SIG-M5 treated with dmso at 0.1 percent for 504 hours (cell line): ENCODE measurements at regions not wholly inside any gene's neighbourhood (a gene's known extent, or its start where the extent isn't known, plus 50 kb on each side); places are given as distances from the start of the nearest gene placed in this dataset.

Source experiments
- DNase-seq: peaks from one replicate; lab custom pipeline; 2025; ENCODE audit not compliant: unreplicated experiment; lab: John Stamatoyannopoulos, UW

DNA sequence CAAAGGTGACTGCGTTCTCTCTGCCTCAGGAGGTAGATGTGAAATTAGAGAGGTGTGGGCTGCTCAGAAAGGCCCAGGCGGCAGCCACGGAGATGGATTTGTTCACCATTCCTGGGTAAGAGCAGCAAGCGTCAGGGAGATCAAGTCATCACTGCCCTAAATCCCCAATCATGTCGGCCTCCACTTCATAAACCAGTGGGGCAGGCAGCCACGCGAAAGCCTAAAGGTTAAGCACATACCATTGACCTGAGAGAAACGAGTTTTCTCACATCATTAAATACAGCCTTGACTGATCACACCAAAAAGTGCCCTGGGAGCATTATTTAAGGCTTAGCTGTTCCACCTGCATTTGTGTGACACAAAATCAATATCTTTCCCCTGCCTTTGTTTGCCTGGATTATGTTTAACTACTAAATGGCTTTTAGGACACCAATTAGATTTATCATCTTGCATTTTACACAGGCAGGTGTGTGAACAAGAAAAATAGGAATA, 50.7 kb upstream of the FOXB1 start:
- DNase-seq = no peak

DNA sequence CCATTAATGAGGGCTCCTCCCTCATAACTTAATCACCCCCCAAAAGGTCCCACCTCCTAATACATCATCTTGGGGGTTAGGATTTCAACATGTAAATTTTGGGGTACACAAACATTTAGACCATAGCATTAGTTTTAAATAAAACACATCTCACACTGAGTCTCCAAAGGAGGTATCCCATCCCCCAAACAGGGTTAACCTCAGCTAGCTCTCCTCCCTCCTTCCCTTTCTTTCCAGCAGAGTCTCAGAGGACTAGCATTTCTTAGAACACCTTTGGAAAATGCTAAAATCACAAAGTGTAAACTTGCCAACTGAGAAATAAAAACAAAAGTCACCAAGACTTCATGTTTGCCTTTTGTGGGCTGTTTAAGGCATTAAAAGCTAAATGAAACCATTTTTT, 51.2 kb upstream of the FOXB1 start:
- no peak for DNase-seq

DNA sequence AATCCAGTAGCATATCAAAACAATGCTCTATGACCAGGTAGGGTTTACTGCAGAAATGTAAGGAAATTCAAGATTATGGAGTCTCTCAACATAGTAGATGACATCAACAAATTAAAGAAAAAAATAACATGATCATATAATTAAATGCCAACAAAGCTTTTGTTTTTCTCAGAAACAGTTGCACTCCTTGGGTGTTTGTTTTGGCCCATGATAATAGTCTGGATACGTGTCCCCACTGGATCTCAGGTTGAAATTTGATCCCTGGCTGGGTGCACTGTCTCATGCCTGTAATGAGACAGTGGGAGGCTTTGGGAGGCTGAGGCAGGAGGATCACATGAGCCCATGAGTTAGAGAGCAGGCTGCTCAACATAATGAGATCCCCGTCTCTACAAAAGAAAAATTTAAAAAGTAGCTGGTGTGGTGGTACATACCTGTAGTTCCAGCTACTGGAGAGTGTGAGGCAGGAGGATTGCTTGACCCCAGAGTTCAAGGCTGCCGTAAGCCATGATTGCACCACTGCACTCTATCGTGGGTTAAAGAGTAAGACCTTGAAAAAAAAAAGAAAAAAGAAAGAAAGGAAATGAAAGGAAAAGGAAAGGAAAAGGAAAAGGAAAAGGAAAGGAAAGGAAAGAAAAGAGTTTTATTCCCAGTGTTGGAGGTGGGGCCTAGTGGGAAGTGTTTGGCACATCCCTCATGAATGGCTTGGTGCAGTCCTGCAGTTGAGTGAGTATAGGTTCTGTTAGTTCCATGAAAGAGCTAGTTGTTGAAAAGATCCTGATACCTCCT, 53.3 kb upstream of the FOXB1 start:
- no peak for DNase-seq

DNA sequence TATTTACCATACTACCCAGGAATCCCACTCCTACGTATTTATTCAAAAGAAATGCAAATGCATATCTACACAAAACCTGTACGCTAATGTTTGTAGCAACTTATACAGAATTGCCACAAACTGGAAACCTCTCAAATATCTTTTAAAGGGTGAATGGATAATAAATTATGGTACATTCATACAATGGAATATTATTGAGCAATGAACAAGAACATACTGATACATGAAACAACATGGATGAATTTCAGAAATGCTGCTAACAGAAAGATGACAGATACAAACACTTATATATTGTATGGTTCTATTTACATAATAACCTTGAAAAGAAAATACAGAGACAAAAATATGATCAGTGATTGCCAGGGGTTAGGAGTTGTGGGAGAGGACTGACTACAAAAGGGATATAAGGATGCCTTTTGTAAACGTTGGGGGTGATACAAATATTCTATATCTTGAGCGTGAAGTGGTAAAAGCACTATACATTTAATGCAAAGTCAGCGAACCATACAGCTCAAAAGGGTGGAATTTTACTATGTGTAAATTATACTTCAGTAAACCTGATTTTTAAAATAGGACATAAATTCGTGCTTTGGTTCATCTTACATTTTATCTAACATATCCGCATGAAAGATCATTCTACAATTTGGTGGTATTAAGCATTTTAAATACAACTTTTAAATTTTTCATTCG, 55.0 kb upstream of the FOXB1 start:
- DNase-seq = no peak

DNA sequence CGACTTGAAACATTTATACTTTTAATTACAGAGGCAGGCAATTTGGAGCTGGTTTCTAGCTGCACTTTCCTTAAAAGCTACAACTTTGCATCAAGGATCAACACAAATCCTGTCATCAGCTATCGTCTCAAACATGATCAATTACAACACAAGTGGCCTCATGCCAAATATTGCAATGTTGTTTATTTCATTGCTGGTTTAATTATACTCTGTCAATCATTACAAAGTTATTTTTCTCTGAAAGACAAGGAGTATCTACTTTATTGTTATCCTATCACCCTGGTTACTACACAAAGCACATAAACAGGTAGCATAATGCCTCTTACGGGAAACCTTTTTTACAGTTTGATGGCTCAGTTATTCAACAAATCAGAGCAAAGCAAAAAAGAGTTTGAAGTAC, 58.0 kb upstream of the FOXB1 start:
- DNase-seq = no peak

DNA sequence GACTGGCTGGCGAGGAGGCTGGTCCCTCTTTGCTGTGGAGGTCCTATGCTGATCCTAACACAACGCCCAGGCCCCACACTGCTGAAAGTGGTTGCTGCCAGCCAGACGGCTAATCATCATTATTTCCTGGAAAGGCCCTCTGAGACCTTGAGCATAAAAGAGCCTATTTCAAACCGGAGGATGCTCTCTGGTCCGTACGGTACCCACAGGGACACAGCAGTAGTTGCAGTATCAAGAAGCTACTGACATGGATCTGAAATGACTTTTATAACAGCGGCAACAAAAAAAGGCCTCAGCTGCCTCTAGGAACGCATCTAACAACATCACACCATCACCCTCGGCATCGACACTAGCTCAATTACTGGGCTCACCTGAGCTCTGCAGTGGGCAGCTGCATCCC, 59.1 kb upstream of the FOXB1 start:
- DNase-seq = no peak

DNA sequence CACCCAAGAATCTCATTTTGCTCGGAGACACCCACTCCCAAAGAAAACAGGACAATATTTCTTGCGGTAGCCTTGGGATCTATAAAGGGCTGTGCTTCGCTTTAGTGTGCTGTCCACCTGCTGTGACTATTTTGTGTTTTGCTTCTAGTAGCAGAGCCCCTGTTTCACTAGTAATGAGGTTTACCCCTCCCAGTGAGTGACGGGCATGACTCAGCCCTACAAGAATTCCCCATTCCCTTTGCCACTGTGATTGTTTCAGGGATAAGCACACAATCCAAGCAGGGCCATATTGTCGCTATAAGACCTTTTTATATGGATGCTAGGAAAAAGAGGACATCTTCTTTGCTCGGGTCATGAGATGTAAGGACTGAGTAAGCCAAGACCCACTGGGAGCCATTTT, 62.5 kb upstream of the FOXB1 start:
- no peak for DNase-seq

DNA sequence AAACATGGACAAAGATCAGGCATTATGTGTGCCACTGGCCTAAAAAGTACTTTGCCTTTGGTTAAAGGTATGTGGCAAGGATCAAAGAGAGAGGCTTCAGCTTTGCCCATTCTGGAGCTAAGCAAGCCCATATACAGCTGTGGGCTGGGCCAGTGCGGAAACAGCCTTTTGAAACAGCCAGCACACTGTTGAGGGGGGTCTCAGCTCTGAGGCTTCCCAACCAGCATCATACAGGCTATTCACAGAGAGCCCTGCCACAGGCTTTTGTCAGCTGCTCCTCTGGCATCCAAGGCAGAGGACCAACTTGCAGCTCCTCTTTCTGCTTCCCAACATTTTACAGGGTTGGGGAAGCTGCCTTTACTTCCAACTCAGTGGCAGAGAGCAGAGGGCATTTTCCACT, 63.2 kb upstream of the FOXB1 start:
- no peak for DNase-seq

DNA sequence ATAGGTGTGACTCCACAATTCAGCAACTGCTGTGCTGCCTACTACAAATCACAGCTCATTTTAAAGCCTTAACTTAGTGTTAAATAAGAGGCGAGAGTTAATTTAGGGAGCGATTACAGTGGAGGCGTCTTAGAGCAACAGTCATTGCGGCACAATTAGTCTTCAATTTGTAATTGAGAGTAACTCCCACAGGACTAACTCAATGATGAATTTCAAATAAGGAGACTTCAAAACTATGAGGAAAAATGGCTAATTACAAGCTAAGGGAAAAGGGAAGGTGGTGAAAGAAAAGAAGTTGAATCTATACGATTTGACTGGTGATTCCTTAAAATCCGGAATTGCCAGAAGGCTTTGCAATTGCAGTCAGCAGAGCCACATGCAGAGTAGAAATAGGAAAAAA, 63.7 kb upstream of the FOXB1 start:
- DNase-seq = no peak

DNA sequence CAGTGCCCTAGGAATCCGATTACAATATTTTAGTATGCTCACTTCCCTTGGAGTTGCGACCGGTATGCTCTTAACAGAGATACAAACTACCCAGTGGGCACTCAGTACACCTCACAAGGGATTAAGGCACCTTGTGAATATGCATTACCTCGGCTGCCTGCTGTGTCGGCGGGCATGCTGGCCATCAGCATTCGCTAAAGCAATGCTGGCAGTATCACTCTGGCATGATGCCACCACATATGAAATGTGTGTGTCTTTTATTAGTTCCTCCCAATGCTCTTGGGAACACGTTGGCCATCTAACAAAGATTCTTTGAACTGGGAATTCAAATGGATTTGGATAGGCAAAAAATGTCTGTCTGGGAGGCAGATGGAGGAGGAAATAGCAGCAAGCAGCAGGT, 67.4 kb upstream of the FOXB1 start:
- DNase-seq = no peak

DNA sequence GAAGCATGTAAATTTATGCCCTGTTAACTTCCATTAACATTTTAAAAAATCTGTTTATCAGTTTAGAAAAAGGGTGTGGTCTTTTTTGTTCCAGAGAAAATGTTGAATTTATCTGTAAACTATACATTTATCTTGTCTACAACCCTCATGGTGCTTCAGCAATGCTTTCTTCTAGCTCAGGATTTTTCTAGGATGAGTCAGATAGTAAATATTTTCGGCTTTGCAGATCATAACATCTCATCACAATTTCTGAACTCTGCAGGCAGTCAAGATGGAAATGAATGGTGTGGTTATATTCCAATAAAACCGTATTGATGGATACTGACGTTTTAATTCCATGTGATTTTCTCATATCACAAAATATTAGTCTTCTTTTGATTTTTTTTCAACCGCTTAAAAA, 70.5 kb upstream of the FOXB1 start:
- no peak for DNase-seq

DNA sequence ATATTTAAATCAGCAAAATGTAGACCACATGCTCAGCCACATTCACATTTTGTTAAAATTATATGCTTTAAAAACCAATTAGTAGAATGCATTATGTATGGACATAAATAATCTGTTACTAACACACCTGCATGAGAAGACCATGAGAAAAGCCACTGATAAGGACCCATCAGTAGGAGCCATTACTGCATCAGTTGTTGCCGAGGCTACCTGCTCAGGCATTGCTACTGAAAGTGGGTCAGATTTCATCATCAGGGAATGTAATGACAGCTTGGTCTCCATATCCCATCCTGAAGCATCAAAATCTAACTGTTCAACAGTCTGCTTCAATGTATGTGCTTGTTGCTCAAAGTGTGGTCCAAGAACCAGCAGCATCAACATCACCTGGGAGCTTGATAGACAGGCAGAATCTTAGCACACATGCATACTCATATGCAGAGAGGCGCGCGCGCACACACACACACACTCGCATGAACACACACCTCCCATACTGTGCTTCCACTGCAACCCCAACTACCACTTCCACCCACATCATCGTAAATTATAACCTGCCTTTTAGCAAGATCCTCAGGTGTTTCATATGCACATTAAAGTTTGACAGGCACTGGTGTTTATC, 72.4 kb upstream of the FOXB1 start:
- DNase-seq = no peak

DNA sequence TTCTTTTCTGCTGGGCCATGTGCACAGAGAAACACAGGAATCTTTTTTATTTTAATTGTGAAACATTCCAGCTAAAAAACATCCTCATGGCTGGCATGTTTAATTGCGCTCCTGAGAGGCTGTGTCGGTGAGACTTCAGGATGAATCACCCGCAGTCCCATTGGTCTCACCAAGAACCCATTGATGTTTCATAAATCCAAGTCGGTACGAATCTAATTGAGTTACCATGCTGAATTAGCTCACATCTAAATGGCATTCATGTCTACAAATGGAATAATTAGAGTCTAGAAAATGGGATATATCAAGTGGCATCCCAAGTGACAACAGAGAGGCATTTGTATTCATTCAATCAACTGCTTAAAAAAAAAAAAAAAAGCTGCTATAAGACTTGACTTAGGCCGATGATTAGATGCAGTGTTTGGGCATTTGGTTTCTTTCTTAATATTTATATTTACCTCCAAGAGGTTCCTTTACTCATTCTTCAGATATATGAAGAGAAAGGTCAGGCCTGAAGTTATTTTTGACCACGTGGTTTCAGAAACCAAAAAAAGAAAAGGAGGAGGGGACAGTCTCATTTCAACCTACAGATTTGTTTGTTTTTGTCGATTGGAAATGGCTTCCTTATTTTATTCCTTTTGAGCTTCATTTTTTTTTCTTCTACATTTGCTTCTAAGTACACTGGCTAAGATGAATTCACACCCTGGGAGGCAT, 79.1 kb upstream of the FOXB1 start:
- DNase-seq = no peak

DNA sequence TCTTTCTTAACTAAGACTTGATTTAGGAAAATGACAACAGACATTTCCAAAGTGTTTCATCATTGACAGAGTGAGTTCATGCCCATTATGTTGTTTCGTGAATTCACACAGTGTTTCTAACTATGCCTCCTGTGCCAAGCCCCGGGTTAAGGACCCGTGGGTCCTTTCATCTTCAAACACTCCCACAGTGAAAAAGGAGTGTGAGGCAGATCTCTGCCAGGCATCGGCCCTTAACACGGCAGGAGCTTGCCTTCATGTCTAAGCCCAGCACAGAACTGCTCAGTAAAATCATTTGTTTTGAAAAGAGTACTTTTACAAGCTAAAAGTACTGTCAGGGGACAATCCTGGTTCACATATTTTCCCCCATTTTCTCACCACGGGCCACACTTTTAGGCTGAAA, 80.0 kb upstream of the FOXB1 start:
- DNase-seq = no peak

DNA sequence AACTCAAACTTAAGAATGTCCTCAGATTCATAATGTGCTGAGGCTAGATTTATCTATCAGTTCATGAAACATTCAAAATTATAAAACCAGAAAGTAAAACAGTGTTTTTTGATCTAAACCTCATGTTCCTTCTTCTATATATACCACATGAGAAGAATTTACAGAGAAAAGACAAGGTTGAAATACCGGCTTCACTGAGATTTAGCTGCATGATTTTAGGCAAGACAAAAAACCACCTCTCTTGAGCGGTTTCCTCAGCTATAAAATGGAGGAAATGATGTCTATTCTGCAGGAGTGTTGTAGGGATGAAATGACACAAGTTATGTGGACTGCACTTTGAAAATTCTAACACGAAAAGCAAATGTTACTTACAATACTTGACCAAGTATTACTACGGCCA, 80.6 kb upstream of the FOXB1 start:
- DNase-seq = no peak

DNA sequence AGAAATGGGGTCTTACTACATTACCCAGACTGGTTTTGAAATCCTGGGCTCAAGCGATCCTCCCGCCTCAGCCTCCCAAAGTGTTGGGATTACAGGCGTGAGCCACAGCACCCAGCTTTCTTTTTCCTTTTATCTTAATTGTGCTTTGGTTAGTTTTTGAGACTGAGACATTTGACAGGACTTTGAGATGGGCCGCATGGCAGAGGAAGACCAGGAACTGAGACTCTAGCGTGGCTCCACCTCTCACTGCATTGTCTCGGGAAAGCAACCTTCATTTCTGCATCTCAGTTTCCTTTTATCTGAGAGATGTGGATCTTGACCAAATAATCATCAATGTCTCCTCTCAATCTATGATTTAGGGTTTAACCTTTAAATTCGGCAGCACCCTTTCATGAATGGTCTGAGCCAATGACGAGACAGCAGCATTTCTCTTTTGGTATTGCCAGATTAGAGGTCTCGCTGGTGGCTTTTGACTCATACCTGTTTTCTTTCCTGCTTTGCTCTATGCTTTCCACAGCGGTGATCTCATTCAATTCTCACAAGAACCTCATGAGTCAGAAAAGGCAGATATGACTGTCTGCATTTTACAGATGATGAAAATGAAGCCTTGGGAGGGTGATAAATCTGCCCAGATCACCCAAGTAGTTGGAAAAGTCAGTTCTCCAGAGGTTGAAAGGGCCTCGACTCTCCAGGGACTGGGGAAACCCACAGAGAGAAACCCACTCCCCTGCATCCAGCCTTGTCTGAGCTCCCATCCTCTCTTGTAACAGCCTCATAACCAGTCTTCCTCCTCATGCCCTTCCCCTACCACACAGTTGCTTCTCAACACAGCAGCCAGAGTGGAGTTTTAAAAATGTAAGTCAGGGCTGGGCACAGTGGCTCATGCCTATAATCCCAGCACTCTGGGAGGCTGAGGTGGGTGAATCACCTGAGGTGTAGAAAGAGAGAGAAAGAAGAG, 84.8 kb upstream of the FOXB1 start:
- DNase-seq = no peak

DNA sequence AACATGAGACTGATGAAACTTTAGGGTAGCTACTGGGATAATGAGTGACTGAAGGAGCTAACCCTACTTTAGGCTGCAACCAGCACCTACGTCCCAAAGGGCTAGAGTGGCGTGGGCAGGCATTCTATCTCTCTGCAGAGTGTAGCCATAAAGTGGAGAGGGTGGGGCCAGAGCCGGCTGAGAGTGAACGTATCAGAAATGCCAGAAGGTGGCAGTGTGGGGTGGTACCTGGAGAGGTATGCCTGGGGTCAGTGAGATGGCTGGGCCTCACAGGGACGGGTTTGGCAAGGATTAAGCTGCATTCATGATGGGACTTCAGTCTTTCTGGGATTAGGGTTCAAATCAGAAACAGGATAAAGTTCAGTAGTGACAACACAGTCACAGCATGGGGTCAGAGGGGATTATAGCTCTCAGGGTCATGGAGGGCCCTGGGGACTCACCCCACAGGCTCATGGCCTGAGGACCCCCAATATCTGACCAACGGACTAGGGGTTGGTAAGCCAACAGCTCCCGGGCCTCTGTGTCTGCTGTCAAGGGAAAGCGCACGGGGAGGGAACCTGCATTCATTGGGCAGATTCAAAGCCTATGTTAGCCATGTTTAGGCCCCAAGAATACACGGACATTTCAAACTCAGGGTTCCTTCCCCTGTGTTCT, 86.5 kb upstream of the FOXB1 start:
- peak; percentile 16 for DNase-seq

DNA sequence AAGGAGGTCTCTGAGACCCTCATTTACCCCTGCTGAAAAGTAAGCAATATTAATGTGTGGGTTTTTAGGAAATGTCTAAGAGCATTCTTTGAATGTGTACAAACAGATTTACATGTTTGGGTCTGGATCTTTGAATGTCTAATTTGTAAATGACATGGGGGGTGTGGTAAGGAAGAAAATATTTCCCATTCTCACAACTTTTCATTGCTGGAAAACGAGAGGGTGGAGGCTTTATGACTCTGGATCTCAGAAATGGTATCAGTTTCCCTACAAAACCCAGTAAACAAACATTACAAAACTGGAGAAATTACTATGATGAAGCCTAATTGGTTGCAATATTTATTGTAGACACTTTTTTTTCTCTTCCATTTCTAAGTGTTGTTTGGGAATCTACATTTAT, 98.1 kb upstream of the FOXB1 start:
- DNase-seq = no peak

DNA sequence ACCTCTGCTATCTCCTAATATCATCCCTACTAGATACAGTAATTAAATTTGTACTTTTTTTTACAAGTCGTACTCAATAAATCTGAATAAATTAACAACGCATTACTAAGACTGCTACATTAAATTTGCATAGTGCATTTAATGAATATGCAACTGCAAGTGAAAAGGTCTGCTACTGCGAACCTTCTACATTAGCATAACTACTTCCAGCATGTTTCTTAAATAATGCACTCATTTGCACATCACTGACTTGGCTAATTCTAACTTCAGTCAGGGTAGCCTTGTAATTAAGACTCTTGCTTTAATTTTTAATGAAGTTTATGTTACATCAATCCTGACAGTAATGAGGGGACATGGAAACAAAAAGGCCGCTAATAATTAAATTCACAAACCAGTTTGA, 98.9 kb upstream of the FOXB1 start:
- DNase-seq = no peak
